Cerebellar nuclear complex (tissue), 1 donor: ENCODE measurements at regions not wholly inside any gene's neighbourhood (a gene's known extent, or its start where the extent isn't known, plus 50 kb on each side); places are given as distances from the start of the nearest gene placed in this dataset.

Experiments
- DNase-seq, 2 experiments: peaks; one replicate each; lab custom pipeline; 2025; lab: John Stamatoyannopoulos, UW

DNA sequence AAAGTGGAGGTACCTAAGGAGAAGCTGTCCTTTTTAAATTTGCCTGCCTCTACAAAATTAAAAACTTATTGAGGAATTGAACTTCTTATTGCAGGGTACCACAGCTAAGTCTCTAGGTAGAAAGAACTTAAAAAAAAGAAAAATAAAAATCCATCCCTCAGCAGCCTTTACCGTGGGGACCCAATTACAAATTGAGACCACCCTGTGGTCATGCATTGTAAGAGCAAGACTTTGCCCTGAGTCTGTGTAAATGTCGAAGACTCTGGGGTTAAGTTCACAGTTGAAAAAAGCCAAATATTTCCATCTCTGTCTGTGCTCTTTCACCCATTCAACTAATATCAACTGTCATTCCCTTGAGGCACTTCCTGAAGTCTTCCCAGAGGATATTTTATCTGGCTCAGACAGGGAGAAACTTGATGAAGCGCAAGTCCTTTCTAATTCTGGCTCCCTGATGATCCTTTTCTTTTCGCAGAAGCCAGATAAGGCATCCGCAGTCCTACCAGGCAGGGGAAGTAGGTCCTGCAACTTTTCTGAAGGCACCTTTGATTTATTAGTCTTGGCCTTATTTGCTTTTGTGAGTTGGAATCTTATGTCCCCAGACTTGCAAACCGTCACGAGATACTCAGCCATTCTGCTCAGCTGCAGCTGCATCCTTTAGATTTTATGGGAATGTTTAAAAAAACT is 323.8 kb upstream of the WWC1 start:
- no peak for DNase-seq

DNA sequence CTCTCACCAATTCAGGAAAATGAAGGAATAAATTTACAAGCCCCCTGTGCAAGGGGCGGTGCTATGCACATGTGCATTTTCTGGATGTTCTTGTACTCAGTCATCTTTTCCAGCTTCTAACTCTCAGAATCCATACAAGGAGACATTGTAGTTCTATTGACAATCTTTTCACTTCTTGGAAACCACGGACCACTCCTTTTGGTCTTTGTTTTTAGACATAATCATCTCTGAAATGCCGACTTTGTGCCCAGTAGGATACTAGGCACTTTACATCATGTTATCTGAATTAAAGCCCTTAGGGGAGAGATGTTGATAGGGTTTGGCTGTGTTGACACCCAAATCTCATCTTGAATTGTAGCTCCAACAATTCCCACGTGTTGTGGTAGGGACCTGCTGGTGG is 322.6 kb upstream of the WWC1 start:
- no peak for DNase-seq

DNA sequence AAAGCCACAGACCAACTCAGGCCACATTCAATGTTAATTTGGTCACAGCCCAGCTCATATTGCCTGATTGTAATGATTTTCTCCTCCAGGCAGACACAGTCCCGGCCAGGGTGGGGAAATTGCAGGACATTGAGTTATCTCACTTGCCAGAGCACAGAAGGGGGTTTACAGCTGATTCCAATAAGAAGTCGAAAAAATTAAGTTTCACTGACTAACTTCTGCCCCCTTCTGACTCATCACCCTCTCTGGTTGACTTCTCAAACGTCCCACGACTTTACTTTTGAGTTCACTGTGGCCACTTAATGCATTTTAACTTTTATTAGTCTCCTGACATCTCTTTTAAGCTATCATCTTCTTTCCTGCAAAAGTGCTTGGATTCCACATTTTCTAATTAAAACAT is 321.4 kb upstream of the WWC1 start:
- no peak for DNase-seq

DNA sequence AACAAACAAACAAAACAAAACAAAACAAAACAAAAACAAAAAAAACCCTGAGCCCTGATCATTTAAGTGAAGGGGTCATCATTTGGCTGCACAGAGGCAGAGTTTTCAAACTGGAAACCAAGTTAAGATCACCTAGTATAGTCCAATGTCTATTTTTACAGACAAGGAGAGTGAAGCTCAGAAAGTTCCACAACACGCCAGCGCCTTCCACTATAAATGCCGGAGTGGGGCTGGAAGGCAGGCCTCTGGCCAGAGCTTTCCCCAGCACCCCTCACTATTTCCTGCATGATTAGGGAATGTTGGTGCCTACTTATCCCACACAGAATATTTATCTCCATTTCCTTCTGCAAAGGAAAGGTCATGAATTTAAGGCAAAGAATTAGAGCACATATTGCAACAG is 319.7 kb upstream of the WWC1 start:
- DNase-seq = no peak

DNA sequence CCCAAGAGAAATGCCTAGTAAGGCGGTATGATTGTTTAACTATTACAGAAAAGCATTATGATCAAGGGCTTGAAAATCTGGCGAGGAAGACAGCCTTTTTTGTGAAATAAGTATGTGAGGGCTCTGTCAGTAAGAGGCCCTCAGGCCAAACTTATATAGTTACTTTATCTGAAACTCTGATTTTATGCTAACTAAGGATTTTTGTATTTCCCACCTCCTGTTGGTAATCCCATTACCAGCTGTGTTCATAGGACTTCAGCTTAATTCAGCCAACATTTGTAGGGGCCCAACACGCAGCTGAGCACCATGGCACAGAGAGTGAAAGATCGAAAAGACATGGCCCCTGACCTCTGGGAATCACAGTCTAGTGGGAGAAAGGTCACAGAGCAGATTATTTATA is 318.3 kb upstream of the WWC1 start:
- DNase-seq = no peak

DNA sequence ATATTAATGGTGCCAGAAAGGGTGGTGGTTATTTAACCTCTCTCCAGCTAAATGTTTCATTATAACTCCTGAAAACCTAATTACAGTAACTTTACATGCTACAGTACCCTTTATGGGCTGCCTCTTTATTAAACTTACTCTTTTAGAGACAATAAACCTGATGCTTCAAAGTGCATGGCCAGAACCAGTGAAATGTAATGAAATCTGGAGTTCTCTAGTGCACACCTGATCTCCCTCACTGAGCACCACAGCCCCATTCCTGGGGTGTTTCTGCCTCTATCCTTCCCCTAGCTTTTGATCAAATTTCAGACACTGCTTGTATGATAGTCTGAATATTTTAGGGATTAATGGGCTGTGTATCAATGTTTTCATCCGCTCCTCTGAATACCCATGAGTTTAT is 306.5 kb upstream of the WWC1 start:
- no peak for DNase-seq

DNA sequence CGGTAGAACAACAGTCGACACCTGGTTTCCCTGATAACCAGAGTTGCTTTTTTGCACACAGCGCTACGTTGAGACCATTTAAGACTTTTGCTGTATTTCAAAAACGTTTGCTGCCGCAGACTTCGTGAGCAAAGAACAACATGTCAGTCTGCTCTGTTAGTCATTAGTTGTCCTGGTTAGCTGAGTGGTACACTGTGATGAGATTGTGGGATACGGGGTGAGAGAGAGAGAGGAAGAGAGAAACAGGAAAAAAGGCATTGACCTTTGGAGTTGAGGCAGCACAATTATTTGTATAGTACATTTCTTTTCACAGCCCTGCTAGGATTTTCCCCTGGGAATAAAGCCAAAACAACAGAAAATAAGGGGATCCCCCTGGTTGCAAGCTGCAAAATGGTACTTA is 306.1 kb upstream of the WWC1 start:
- DNase-seq = no peak

DNA sequence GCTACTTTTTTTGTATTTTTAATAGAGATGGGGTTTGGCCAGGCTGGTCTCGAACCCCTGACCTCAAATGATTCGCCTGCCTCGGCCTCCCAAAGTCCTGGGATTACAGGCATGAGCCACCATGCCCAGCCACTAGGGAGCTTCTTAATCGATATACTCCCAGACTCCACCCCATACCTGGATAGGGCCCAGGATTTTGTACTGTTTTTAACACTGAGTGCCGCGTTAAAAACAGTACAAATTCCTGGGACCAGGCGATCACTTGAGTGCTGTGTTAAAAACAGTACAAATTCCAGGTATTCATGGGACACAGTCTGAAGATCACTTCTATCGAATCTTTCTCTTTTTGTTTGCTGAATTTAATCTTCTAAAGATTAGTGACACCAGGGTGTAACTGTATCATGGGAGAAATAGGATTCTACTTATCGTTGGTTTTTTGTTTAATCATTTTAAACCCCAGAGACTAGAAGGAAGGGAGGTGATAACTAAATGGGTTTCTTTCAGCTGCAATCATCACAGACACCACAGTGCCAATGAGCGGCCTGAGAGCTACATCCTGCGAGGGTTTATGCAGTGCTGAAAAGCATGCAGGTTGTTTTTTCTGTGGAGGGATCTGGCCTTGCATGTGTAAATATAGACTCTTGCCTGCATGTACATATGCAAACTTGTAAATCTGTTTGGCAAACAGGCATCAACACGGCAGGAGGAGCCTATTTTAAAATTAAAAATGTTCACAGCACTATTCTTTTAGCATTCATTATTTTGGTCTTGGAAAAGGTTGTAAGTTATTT is 303.8 kb upstream of the WWC1 start:
- no peak for DNase-seq

DNA sequence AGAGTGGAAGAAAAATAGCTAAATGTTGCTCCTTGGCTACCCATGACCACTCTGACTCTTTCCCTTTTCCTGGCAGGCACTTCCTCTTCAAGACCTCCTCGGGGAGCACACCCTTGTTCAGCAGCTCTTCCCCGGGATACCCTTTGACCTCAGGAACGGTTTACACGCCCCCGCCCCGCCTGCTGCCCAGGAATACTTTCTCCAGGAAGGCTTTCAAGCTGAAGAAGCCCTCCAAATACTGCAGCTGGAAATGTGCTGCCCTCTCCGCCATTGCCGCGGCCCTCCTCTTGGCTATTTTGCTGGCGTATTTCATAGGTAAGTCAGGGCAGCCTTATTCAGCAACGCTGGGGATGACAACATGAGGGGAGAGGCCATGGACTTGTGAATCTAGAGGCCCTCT is 298.6 kb upstream of the WWC1 start:
- no peak for DNase-seq

DNA sequence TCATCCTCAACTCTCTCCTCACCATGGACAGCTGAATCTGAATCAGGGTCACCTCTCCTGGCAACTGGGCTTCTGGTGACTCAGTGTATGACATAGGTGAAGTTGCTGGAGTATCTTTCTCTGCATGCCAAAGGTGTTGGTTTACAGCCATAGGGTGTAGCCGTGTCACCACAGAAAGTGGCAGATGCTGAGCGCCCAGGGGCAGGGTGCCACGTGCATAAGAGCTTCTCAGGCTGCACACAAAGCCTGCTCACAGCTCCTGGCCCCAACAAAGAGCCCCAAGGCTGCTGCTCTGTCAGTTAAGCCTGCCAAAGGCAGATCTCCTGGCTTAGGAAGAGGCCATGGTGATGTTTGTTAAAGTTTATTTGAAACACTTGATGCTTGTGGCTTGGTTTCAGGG is 297.7 kb upstream of the WWC1 start:
- no peak for DNase-seq

DNA sequence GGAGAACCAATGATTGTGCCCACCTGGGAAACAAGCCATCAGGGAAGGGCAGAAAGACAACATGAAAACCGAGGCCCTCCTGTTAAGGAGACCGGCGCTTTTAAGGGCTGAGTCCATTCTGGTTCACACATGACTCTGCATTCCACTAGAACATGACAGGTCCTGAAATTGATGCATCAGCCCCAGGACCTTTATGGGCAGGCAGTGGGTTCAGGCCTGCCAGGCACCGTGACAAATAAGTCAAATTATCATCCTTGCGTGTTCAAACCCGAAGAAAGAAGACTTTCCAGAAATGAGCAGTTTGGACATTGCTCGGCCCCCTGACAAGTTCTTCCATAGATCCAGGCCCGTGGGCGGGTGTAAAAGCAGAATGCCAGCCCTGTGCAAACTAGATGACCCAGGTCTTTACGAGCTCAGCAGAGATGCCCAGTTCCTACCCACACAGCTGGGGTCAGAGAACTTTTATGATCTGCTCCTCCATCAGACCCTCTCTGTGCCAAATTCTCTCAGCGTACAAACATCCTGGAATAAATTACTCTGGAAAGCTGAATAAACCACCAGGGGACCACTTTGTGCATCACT is 295.5 kb upstream of the WWC1 start:
- no peak for DNase-seq

DNA sequence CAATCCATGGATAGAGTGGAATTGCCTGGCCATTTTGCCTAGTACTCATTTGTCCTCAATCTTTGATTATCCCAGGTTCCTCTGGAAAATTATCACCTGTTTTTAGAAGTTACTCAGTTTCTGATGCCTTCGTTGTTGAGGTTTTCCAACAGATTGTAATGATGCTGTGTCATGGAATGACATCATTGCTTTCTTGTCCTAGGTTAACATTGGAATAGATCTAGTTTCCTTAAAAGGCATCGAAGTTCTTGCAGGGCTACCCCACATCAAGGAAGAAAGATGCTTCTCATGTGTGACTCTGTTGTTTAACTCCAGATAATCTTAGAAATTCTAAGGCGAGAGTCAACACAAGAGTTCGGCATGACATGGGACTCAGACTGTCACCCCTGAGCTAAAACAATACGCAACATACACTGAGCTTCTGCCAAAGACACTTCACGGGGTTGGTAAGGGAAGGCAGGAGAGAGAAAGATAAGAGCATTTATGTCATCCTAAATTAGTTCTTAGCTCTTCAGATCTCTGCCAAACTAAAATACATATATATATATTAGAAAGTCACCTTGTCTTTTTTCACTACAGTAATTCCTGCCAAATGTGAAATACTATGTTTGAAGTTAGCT is 293.2 kb upstream of the WWC1 start:
- DNase-seq = no peak

DNA sequence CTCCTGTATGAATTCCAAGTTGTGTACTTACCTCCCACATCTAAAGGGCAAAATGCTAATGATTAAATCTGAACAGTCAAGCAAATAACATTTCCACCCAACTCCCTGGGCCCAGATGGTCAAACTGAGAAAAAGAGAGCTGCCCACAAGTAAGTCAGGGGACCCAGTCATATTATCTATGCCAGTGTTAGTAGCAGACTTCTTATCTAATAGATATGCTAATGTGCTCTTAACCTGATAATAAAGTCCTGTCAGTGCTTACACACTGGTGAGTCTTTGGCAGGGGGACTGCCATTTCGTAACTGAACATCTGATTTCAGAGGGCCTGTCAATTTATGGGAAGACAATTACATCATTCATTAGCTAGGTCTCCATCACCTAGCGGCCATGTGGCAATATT is 292.3 kb upstream of the WWC1 start:
- no peak for DNase-seq

DNA sequence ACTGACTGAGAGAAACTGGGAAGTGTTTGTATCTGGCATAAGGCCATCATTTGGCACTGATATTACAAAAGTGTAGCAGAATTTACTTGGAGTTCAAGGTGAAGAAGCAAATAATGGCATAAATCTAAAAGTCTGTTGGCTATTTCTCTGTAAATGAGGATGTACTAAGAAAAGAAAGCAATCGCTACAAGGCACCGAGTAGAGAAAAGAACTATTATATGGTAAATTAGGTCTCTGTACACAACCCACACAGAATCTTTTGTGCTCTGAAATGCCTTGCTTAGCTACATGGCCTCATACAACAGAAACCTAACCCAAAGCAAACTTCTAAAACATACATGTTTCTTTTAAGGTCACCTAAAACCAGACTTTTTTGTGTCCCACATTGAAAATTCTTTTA is 290.1 kb upstream of the WWC1 start:
- DNase-seq = no peak

DNA sequence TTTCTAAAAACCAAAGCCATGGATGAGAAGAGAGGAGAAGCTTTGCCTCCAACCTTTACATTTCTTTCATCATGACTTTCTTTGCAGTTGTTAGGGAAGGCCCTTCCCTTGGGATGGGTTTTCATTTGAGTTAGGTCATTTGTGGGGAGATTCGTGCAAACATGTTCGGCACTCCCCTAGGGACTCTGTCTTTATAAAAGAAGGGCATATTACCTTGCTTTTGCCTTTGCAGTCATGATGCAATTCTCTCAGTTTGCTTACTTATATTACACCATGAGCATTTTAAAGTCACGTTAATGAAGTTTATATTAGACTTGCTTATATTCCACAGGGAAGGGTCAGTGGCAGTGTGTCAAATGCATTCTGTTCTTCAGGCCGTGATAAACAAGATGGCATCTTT is 289.3 kb upstream of the WWC1 start:
- DNase-seq = no peak

DNA sequence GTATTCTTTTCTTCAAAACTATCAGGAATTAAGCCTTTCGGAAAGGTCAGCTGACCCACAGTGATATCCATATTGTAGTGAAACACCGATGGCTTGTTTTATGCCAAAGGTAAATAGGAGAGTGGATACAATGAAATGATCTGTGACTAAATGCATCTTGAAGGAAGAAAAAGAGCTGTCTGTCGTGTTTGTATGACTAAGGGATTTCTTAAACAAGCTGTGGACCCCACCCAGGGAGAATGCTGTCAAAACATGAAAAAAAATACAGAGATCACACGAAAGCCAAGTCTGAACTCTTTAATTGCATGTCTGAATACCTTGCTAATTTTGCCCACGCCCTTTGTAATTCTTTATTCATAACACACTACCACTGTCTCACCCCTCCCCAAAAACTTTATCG is 286.4 kb upstream of the WWC1 start:
- DNase-seq = no peak

DNA sequence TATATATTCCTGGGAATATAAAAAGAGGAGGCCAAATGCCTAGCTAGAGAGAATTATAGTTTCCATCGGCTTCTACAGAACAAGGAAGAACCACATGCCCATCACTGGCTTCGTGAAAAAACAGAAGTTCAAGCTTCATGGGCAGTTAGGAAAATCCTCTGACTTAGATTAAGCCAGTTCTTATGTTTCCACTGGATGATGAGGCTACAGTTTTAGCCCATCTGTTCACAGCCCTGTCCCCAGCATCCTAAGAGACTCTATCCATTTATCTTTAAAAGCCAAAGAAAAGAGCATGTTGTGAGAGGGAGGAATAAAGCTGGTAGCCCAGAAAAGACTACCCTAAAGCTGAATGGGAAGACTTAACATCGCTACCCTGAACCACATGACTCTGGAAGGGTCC is 285.5 kb upstream of the WWC1 start:
- no peak for DNase-seq

DNA sequence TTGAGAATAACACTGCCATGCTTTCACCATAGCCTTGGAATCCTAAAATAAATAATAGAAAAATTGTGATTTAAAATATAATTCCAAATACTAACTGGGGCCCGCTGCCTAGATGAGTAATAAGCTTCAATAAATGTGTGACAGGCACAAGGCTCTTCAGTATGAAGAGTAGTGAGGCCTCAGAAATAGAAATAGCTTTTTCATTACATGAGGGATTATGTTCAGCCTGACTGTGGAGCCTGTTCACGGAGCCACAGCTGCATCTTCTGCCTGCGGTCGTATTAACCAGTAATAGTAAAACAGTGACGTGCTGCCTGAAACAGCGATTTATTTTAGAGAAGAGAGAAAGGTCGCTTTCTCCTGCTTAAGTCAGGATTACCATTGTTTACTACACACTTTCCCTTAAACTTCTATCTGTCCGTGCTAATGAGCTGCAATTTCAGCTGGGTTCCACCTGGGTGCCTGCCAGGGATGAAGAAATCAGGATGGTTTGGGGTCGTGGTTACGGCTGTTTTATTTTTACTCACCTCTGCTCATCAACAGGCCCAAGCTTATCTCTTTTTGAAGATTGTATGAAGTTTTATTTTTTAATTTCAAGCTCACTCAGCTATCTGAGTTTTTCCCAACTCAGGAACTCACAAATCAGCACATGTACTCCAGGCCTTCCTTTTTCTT is 284.9 kb upstream of the WWC1 start:
- DNase-seq = no peak

DNA sequence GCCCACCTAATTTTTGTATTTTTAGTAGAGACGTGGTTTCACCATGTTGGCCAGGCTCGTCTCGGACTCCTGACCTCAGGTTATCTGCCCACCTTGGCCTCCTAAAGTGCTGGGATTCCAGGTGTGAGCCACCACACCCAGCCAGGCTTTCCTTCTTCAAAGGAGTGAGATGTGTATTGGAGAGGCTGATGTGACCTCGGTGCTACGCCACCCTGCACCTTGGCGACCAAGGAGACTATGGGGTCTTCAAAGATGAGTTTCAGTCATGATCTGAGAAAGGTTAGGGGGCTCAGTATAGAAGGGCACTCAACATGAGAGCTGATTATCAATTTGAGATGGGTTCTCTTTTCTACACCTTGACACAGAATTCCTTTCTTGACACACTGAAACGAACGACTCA is 284.2 kb upstream of the WWC1 start:
- DNase-seq = no peak

DNA sequence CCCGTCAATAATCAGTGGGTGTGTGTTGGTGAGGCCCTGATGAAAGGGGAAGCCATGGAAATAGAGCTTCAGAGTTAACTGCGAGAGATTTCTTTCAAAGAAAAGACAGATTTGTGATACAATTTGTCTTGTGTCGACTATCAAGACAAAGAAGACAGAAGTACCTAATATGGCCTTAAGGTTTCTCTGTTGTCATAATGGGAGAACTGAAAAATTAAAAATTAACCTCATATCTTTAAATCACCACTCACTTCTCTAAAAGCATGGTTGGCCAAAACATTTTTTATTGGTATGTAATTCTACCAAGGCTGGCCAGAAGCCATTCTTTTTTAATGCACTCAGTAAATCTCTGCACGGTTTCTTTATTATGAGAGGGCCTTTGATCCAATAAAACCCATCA is 282.9 kb upstream of the WWC1 start:
- DNase-seq = no peak

DNA sequence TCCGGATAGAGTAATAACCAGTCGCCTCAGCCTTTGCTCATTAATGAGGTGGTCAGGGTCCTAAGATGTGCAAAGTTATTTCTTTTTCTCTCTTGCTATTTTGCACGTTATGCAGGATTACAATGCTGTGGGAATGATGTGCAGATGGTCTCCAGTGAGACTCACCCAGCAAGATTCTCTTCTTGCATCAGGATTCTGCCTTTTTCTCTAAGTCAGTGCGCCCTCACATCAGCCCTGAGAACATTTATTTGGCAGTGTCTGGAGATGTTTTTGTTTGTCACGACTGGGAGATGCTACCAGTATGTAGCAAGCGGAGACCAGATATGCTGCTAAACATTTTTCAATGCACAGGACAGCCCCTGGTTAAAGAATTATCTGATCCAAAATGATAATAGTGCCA is 280.3 kb upstream of the WWC1 start:
- DNase-seq = no peak

DNA sequence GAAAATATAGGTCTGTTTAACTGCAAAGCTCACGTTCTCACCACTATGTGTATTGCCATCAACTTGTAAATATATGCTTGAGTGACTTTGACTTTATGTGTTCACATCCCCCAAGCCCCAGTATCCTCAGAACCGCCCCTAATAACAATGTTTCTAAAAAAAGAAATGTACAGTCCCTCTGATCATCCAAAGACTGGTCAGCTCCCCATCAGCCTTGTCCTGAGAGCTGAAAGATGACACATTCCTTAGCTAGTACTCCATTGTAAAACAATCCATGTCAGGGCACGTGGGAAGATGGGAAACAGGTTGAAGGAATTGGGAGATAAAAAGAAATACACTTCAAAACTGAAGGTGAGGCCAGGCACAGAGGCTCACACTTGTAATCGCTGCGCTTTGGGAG is 279.4 kb upstream of the WWC1 start:
- DNase-seq = no peak

DNA sequence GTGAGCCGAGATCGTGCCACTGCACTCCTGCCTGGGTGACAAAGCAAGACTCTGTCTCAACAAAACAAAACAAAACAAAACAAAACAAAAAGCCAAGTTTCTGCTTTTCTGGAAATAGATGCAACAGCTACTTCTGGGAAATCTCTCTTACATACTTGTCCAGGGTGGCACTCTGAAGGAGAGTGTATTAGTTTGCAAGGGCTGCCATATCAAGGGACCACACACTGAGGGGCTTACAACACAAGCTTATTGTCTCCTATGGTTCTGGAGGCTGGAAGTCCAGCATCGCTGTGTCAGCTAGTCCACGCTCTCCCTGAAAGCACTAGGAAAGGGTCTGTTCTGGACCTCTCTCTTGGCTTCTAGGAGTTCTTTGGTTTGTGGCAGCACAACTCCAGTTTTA is 277.9 kb upstream of the WWC1 start:
- DNase-seq = no peak
